Ovary (tissue), 3 donors: ENCODE measurements at regions not wholly inside any gene's neighbourhood (a gene's known extent, or its start where the extent isn't known, plus 50 kb on each side); places are given as distances from the start of the nearest gene placed in this dataset.

Experiments used
- POLR2A ChIP-seq: fragments of 450-650 bp; IDR thresholded peaks from one replicate; pipeline ENCODE4 v1.6.1; 2017; ENCODE audit warnings: antibody characterized with exemption, mild to moderate bottlenecking, moderate library complexity
- TF ChIP-seq, protein P1 (sequence below), 3 donors: fragments of 450-650 bp in 2 of 3; fragments of 200-600 bp in 1 of 3; IDR thresholded peaks; one replicate each; pipeline versions ENCODE4 v1.5.1 to v1.8.0; 2016 to 2022; ENCODE audit warnings: antibody characterized with exemption in 3 of 3, mild to moderate bottlenecking in 1 of 3
- donor health status: DM: no; HTN: no; CAD: no.

DNA sequence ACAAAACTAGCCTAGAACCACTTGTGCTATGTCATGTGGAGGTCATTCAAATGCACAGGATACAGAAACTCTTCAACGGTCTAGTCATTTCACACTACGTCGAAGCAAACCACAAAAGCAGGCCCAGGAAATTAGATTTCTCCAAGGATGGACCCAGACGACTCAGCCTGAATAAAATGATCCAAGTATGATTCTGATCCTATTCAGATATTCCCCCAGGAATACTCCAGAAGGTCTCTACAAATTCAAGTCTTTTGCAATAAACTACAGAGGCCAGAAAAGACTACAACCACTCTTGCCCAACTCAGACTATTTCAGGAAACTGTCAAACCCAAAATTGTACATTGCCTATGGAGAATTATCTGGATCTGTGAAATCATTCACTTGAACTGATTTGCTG, 422.5 kb downstream of the METTL4 start:
- no peak for TF ChIP-seq POLR2A
- TF ChIP-seq, protein P1, sequence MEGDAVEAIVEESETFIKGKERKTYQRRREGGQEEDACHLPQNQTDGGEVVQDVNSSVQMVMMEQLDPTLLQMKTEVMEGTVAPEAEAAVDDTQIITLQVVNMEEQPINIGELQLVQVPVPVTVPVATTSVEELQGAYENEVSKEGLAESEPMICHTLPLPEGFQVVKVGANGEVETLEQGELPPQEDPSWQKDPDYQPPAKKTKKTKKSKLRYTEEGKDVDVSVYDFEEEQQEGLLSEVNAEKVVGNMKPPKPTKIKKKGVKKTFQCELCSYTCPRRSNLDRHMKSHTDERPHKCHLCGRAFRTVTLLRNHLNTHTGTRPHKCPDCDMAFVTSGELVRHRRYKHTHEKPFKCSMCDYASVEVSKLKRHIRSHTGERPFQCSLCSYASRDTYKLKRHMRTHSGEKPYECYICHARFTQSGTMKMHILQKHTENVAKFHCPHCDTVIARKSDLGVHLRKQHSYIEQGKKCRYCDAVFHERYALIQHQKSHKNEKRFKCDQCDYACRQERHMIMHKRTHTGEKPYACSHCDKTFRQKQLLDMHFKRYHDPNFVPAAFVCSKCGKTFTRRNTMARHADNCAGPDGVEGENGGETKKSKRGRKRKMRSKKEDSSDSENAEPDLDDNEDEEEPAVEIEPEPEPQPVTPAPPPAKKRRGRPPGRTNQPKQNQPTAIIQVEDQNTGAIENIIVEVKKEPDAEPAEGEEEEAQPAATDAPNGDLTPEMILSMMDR (IDR thresholded peaks at IDR 0.05) = no peak
